GM12878 (cell line): ENCODE measurements at regions not wholly inside any gene's neighbourhood (a gene's known extent, or its start where the extent isn't known, plus 50 kb on each side); places are given as distances from the start of the nearest gene placed in this dataset.

Source experiments
- BCLAF1 ChIP-seq: fragments of 450-650 bp; IDR thresholded peaks from 2 replicates; pipeline ENCODE4 v1.6.1; 2017; ENCODE audit warnings: antibody characterized with exemption, mild to moderate bottlenecking, moderate library complexity
- CHD2 ChIP-seq: IDR thresholded peaks from 2 replicates; pipeline ENCODE4 v1.6.1; 2011; ENCODE audit warnings: low read depth, low read length, improper control_type of control experiment, borderline replicate concordance
- JUNB ChIP-seq: IDR thresholded peaks from 2 replicates; pipeline ENCODE4 v1.6.1; 2016; ENCODE audit warnings: antibody characterized with exemption, mild to moderate bottlenecking
- POLR2A ChIP-seq: IDR thresholded peaks from 2 replicates; pipeline ENCODE4 v1.6.1; 2011; ENCODE audit warnings: low read depth, mild to moderate bottlenecking, low read length
- SIX5 ChIP-seq: IDR thresholded peaks from 2 replicates; pipeline ENCODE4 v1.6.1; 2011; ENCODE audit warnings: mild to moderate bottlenecking, low read depth, low read length, moderate library complexity; ENCODE audit not compliant: severe bottlenecking
- TF ChIP-seq, protein P1 (sequence below): IDR thresholded peaks from 2 replicates; pipeline ENCODE4 v1.6.1; 2012; ENCODE audit warnings: low read depth, low read length, improper control_type of control experiment
- TF ChIP-seq, protein P2 (sequence below): fragments of 450-650 bp; IDR thresholded peaks from 2 replicates; pipeline ENCODE4 v1.6.1; 2016; ENCODE audit warnings: mild to moderate bottlenecking

- TF ChIP-seq CHD2 (no peak), POLR2A (no peak), BCLAF1 (no peak), JUNB (no peak), SIX5 (no peak)
- TF ChIP-seq, protein P1, sequence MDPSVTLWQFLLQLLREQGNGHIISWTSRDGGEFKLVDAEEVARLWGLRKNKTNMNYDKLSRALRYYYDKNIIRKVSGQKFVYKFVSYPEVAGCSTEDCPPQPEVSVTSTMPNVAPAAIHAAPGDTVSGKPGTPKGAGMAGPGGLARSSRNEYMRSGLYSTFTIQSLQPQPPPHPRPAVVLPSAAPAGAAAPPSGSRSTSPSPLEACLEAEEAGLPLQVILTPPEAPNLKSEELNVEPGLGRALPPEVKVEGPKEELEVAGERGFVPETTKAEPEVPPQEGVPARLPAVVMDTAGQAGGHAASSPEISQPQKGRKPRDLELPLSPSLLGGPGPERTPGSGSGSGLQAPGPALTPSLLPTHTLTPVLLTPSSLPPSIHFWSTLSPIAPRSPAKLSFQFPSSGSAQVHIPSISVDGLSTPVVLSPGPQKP = no peak
- TF ChIP-seq, protein P2, sequence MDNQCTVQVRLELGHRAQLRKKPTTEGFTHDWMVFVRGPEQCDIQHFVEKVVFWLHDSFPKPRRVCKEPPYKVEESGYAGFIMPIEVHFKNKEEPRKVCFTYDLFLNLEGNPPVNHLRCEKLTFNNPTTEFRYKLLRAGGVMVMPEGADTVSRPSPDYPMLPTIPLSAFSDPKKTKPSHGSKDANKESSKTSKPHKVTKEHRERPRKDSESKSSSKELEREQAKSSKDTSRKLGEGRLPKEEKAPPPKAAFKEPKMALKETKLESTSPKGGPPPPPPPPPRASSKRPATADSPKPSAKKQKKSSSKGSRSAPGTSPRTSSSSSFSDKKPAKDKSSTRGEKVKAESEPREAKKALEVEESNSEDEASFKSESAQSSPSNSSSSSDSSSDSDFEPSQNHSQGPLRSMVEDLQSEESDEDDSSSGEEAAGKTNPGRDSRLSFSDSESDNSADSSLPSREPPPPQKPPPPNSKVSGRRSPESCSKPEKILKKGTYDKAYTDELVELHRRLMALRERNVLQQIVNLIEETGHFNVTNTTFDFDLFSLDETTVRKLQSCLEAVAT = no peak
Observed at GRCh38 chr18:71849407-71849806, 694.7 kb downstream of the CBLN2 start.
